HG02798 (cell line): ENCODE measurements at regions not wholly inside any gene's neighbourhood (a gene's known extent, or its start where the extent isn't known, plus 50 kb on each side); places are given as distances from the start of the nearest gene placed in this dataset.
"Not testable (repeated sequence)": the region's sequence is repeated elsewhere in the genome, so short reads cannot be mapped to it uniquely, and the experiment has no call there.

Source experiments
- ATAC-seq: cut with Tn5 transposase; IDR thresholded peaks from one replicate; pipeline ENCODE4 v1.9.1; 2021; ENCODE audit warnings: mild to moderate bottlenecking; ENCODE audit not compliant: unreplicated experiment, poor library complexity

GRCh38 chr11:67940440-67940839 is 63.5 kb downstream of the UNC93B1 start:
- ATAC-seq, result not testable (repeated sequence)

GRCh38 chr11:67938964-67939363 is 64.9 kb downstream of the UNC93B1 start:
- not testable (repeated sequence) for ATAC-seq

GRCh38 chr11:67938371-67938770 is 65.5 kb downstream of the UNC93B1 start:
- not testable (repeated sequence) for ATAC-seq

- ATAC-seq, result not testable (repeated sequence)
Measured at GRCh38 chr11:67923565-67923964, 80.3 kb downstream of the UNC93B1 start.

GRCh38 chr11:67920546-67920945 is 83.4 kb downstream of the UNC93B1 start:
- ATAC-seq, result not testable (repeated sequence)

GRCh38 chr11:67912184-67912583 is 91.7 kb downstream of the UNC93B1 start:
- ATAC-seq, result not testable (repeated sequence)

GRCh38 chr11:67911211-67911610 is 92.7 kb downstream of the UNC93B1 start:
- not testable (repeated sequence) for ATAC-seq

- ATAC-seq, result not testable (repeated sequence)
Measured at GRCh38 chr11:67910803-67911202, 93.1 kb downstream of the UNC93B1 start.

- not testable (repeated sequence) for ATAC-seq
Measured at GRCh38 chr11:67906969-67907368, 96.9 kb downstream of the UNC93B1 start.

GRCh38 chr11:67899462-67899861 is 104.4 kb downstream of the UNC93B1 start:
- not testable (repeated sequence) for ATAC-seq

- ATAC-seq, result not testable (repeated sequence)
Measured at GRCh38 chr11:67893487-67893886, 110.4 kb downstream of the UNC93B1 start.

GRCh38 chr11:67889646-67890045 is 114.3 kb downstream of the UNC93B1 start:
- ATAC-seq, result not testable (repeated sequence)

GRCh38 chr11:67888056-67888455 is 115.8 kb downstream of the UNC93B1 start:
- not testable (repeated sequence) for ATAC-seq

- ATAC-seq, result not testable (repeated sequence)
Measured at GRCh38 chr11:67886672-67887071, 117.2 kb downstream of the UNC93B1 start.

- ATAC-seq, result not testable (repeated sequence)
Measured at GRCh38 chr11:67886207-67886606, 117.7 kb downstream of the UNC93B1 start.

GRCh38 chr11:67885574-67885973 is 118.3 kb downstream of the UNC93B1 start:
- not testable (repeated sequence) for ATAC-seq

GRCh38 chr11:67884761-67885558 is 118.9 kb downstream of the UNC93B1 start:
- not testable (repeated sequence) for ATAC-seq

- ATAC-seq, result not testable (repeated sequence)
Measured at GRCh38 chr11:67884073-67884757, 119.7 kb downstream of the UNC93B1 start.

GRCh38 chr11:67882304-67882703 is 121.6 kb downstream of the UNC93B1 start:
- not testable (repeated sequence) for ATAC-seq

GRCh38 chr11:67881836-67882235 is 122.1 kb downstream of the UNC93B1 start:
- not testable (repeated sequence) for ATAC-seq

- not testable (repeated sequence) for ATAC-seq
Measured at GRCh38 chr11:67880594-67881196, 123.2 kb downstream of the UNC93B1 start.
